HUES6 (cell line): ENCODE measurements at regions not wholly inside any gene's neighbourhood (a gene's known extent, or its start where the extent isn't known, plus 50 kb on each side); places are given as distances from the start of the nearest gene placed in this dataset.

Source experiments
- H3K27ac ChIP-seq: 2 replicates; pipeline ENCODE4 v1.7.0; 2013; ENCODE audit warnings: low read depth, mild to moderate bottlenecking, low read length, inconsistent platforms
- H3K27me3 ChIP-seq: 2 replicates; pipeline ENCODE4 v1.6.1; 2013; ENCODE audit warnings: low read length; ENCODE audit not compliant: control insufficient read depth, insufficient read depth
- H3K36me3 ChIP-seq: 2 replicates; pipeline ENCODE4 v1.6.1; 2013; ENCODE audit warnings: low read length; ENCODE audit not compliant: control insufficient read depth, insufficient read depth
- H3K4me1 ChIP-seq: 2 replicates; pipeline ENCODE4 v1.6.1; 2013; ENCODE audit warnings: low read length; ENCODE audit not compliant: control insufficient read depth, insufficient read depth
- H3K4me3 ChIP-seq: 2 replicates; pipeline ENCODE4 v1.5.1; 2013; ENCODE audit warnings: low read depth, low read length
- H3K9ac ChIP-seq: one replicate; pipeline ENCODE4 v1.6.1; 2013; ENCODE audit warnings: mild to moderate bottlenecking, low read length
- H3K9me3 ChIP-seq: 2 replicates; pipeline ENCODE4 v1.6.1; 2013; ENCODE audit warnings: low read depth, low read length; ENCODE audit not compliant: control insufficient read depth, insufficient read depth

GRCh38 chr16:50460538-50461399 lies 87.4 kb upstream of the NKD1 start:
- Histone ChIP-seq H3K9me3 (no peaks in the 10 kb centered on the region), H3K36me3 (no peaks in the 10 kb centered on the region), H3K4me1 (peaks cover 52% of the 10 kb centered on the region), H3K4me3 (no peak overlapping the region), H3K9ac (no peak overlapping the region), H3K27ac (no peak overlapping the region), H3K27me3 (peaks cover 10% of the 10 kb centered on the region)

DNA sequence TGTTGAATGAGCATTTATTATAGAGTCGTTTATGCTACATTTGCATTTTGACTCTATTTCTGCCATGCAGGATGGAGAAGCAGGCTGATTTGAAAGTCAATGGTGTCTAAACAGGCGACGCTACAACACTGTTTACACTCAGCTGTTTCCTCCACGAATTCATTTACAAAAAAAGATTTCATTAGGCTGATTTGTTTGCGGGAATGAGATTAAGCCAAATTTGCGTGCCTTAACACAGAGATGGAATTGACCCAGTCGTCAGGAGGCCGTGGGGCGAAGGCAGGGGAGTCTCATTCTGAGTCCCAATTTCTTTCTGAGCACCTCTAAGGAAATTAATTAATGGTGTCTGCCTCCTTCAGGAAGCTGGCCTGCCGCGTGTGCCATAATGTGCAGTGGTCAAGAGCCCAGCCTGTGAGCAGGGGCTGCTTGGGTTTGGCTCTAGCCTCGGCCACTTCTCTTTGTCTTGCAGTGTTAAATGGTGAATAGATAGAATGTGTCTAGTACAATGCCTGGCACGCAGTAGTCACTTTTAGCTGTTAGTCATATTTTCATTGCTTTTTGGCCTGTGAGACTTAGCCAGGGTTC lies 88.6 kb upstream of the NKD1 start:
- H3K4me3 ChIP-seq = no peak overlapping the region
- no peaks in the 10 kb centered on the region for H3K9me3 ChIP-seq
- no peak overlapping the region for H3K9ac ChIP-seq
- no peaks in the 10 kb centered on the region for H3K36me3 ChIP-seq
- H3K27ac ChIP-seq = no peak overlapping the region
- no peaks in the 10 kb centered on the region for H3K27me3 ChIP-seq
- H3K4me1 ChIP-seq = peaks cover 52% of the 10 kb centered on the region

- H3K4me3 ChIP-seq = no peak overlapping the region
- H3K27ac ChIP-seq = no peak overlapping the region
- no peak overlapping the region for H3K9ac ChIP-seq
- H3K36me3 ChIP-seq = no peaks in the 10 kb centered on the region
- H3K9me3 ChIP-seq = no peaks in the 10 kb centered on the region
- no peaks in the 10 kb centered on the region for H3K27me3 ChIP-seq
- peaks cover 46% of the 10 kb centered on the region for H3K4me1 ChIP-seq
Observed at GRCh38 chr16:50458667-50459495, 89.3 kb upstream of the NKD1 start.

- Histone ChIP-seq H3K4me1 (peaks cover 38% of the 10 kb centered on the region), H3K27ac (no peak overlapping the region), H3K9me3 (no peaks in the 10 kb centered on the region), H3K9ac (no peak overlapping the region), H3K36me3 (no peaks in the 10 kb centered on the region), H3K27me3 (no peaks in the 10 kb centered on the region), H3K4me3 (no peak overlapping the region)
Observed at GRCh38 chr16:50457979-50458491, 89.2 kb upstream of the BRD7 start.

DNA sequence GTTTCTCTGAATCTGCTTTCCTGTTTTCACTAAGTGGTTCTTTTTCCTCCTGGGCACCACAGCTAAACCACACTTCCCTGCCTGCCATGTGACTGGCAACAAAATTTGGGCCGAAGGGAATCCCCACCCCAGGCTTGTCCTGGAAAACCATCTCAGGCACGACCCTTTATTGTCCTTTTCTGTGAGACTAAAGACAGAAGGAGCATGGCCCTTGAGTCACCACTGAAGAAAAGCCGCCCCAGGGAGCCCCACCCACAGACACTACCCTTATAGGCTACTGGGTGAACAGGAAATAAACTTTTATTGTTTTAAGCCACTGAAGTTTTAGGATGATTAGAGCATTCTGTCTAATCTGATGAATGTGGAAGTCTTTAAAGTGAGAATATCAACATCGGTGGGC lies 88.6 kb upstream of the BRD7 start:
- H3K4me1 ChIP-seq = peaks cover 32% of the 10 kb centered on the region
- no peaks in the 10 kb centered on the region for H3K27me3 ChIP-seq
- H3K9ac ChIP-seq = no peak overlapping the region
- H3K36me3 ChIP-seq = no peaks in the 10 kb centered on the region
- H3K4me3 ChIP-seq = no peak overlapping the region
- no peaks in the 10 kb centered on the region for H3K9me3 ChIP-seq
- H3K27ac ChIP-seq = no peak overlapping the region

- Histone ChIP-seq H3K4me3 (no peak overlapping the region), H3K27me3 (no peaks in the 10 kb centered on the region), H3K9ac (no peak overlapping the region), H3K36me3 (no peaks in the 10 kb centered on the region), H3K9me3 (no peaks in the 10 kb centered on the region), H3K27ac (no peak overlapping the region), H3K4me1 (peaks cover 25% of the 10 kb centered on the region)
Observed at GRCh38 chr16:50455288-50455845, 86.6 kb upstream of the BRD7 start.

DNA sequence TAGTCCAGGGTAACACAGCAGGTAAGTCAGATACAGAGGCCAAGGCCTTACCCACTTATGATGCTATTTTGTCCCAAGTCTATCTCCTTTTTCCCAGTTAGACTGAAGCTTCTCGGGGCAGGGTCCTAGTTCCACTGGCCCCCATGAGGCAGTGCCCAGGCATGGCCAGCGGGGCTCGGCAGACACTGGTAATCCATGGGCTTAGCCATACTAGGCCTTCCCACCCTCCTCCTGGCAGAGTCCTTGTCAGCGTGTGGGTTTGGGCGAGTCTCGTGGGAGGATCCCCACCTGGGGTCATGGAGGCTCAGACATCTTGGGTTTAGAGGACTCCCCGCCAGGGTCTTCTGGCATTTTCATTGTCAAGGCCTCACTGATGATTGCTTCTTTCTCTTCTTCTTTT lies 84.7 kb upstream of the BRD7 start:
- Histone ChIP-seq H3K9ac (no peak overlapping the region), H3K27me3 (no peaks in the 10 kb centered on the region), H3K27ac (no peak overlapping the region), H3K4me3 (no peak overlapping the region), H3K36me3 (no peaks in the 10 kb centered on the region), H3K4me1 (peaks cover 25% of the 10 kb centered on the region), H3K9me3 (no peaks in the 10 kb centered on the region)

- Histone ChIP-seq H3K4me1 (peaks cover 21% of the 10 kb centered on the region), H3K9me3 (no peaks in the 10 kb centered on the region), H3K27ac (no peak overlapping the region), H3K9ac (no peak overlapping the region), H3K4me3 (no peak overlapping the region), H3K36me3 (no peaks in the 10 kb centered on the region), H3K27me3 (no peaks in the 10 kb centered on the region)
Observed at GRCh38 chr16:50451951-50452508, 83.2 kb upstream of the BRD7 start.

GRCh38 chr16:50450957-50451356 lies 82.2 kb upstream of the BRD7 start:
- H3K27me3 ChIP-seq = no peaks in the 10 kb centered on the region
- no peaks in the 10 kb centered on the region for H3K36me3 ChIP-seq
- H3K9ac ChIP-seq = no peak overlapping the region
- peaks cover 22% of the 10 kb centered on the region for H3K4me1 ChIP-seq
- H3K4me3 ChIP-seq = no peak overlapping the region
- no peak overlapping the region for H3K27ac ChIP-seq
- H3K9me3 ChIP-seq = no peaks in the 10 kb centered on the region

- H3K36me3 ChIP-seq = no peaks in the 10 kb centered on the region
- no peak overlapping the region for H3K27ac ChIP-seq
- peaks cover 25% of the 10 kb centered on the region for H3K4me1 ChIP-seq
- H3K9me3 ChIP-seq = no peaks in the 10 kb centered on the region
- H3K9ac ChIP-seq = no peak overlapping the region
- no peak overlapping the region for H3K4me3 ChIP-seq
- H3K27me3 ChIP-seq = no peaks in the 10 kb centered on the region
Observed at GRCh38 chr16:50449800-50450199, 81.0 kb upstream of the BRD7 start.
